H1 (cell line): ENCODE measurements at regions not wholly inside any gene's neighbourhood (a gene's known extent, or its start where the extent isn't known, plus 50 kb on each side); places are given as distances from the start of the nearest gene placed in this dataset.

Experiments used
- CTCF ChIA-PET: fragments of 300-600 bp; sonication (Branson Sonifier 250); formaldehyde crosslinking; loops from one replicate; lab custom pipeline; 2021; ENCODE audit not compliant: partially characterized antibody; lab: Charles Lee
- POLR2A ChIA-PET: fragments of 300-600 bp; sonication (Branson Sonifier 250); formaldehyde crosslinking; loops from one replicate; lab custom pipeline; 2021; ENCODE audit warnings: inconsistent platforms; ENCODE audit not compliant: partially characterized antibody; lab: Charles Lee
- DNase-seq, 2 experiments: peaks; one replicate each; pipeline versions ENCODE4 v3.0.0 to v3.0.0-alpha.2; 2010 to 2022; ENCODE audit warnings: low spot score in 2 of 2, low read depth in 1 of 2, mixed read lengths in 1 of 2
- FAIRE-seq: peaks from 2 replicates; lab custom pipeline; 2011; peaks lifted over from hg19 to GRCh38; lab: Jason Lieb, UNC
- H2AFZ ChIP-seq: 2 replicates; pipeline ENCODE4 v1.8.1; 2012; ENCODE audit warnings: low read length, inconsistent platforms
- H2AK5ac ChIP-seq: 2 replicates; pipeline ENCODE4 v1.6.1; 2013; ENCODE audit warnings: low read depth, low read length
- H2BK120ac ChIP-seq: replicated peaks from 2 replicates; pipeline ENCODE3; 2013; ENCODE audit warnings: low read depth, low read length, inconsistent platforms
- H2BK12ac ChIP-seq: 2 replicates; pipeline ENCODE4 v1.6.1; 2013; ENCODE audit warnings: low read depth, low read length
- H2BK15ac ChIP-seq: 2 replicates; pipeline ENCODE4 v1.6.1; 2013; ENCODE audit warnings: low read length
- H2BK20ac ChIP-seq: 2 replicates; pipeline ENCODE4 v1.6.1; 2013; ENCODE audit warnings: low read length
- H2BK5ac ChIP-seq: 2 replicates; pipeline ENCODE4 v1.6.1; 2013; ENCODE audit warnings: low read depth, low read length
- H3K14ac ChIP-seq: 2 replicates; pipeline ENCODE4 v1.6.1; 2013; ENCODE audit warnings: inconsistent platforms; ENCODE audit not compliant: insufficient read length
- H3K18ac ChIP-seq: 2 replicates; pipeline ENCODE4 v1.6.1; 2013; ENCODE audit warnings: low read length; ENCODE audit errors: extremely low read depth
- H3K23ac ChIP-seq: 2 replicates; pipeline ENCODE4 v1.6.1; 2013; ENCODE audit warnings: inconsistent platforms; ENCODE audit not compliant: insufficient read length
- H3K23me2 ChIP-seq: 2 replicates; pipeline ENCODE4 v1.6.1; 2013; ENCODE audit warnings: low read depth, low read length
- H3K27ac ChIP-seq: 2 replicates; pipeline ENCODE4 v1.6.1; 2011; ENCODE audit warnings: low read depth, low read length, inconsistent platforms
- H3K27me3 ChIP-seq, 4 experiments: replicated peaks in 1 of 4; 1 replicate in 1 of 4; 2 replicates in 3 of 4; pipeline versions ENCODE4 v1.6.1 to v1.8.1; 2011 to 2013; ENCODE audit warnings: low read length in 3 of 4, mild to moderate bottlenecking in 3 of 4, inconsistent platforms in 2 of 4, mixed read lengths in 2 of 4, moderate library complexity in 1 of 4; ENCODE audit not compliant: control insufficient read depth in 3 of 4, insufficient read depth in 3 of 4; ENCODE audit errors: extremely low read depth in 1 of 4
- H3K36me3 ChIP-seq, 4 experiments: 2 replicates each; pipeline versions ENCODE4 v1.6.1 to v1.8.1; 2011 to 2013; ENCODE audit warnings: mild to moderate bottlenecking in 4 of 4, low read length in 3 of 4, moderate library complexity in 2 of 4, control low read depth in 1 of 4, inconsistent platforms in 1 of 4; ENCODE audit not compliant: insufficient read depth in 4 of 4, control insufficient read depth in 2 of 4
- H3K4ac ChIP-seq: replicated peaks from 2 replicates; pipeline ENCODE3; 2013; ENCODE audit warnings: low read length, low read depth, mixed read lengths, inconsistent platforms; ENCODE audit not compliant: insufficient read length
- H3K4me1 ChIP-seq, 4 experiments: replicated peaks in 1 of 4; 1 replicate in 1 of 4; 2 replicates in 3 of 4; pipeline versions ENCODE4 v1.6.1 to v1.8.1; 2011 to 2013; ENCODE audit warnings: low read length in 3 of 4, inconsistent platforms in 2 of 4, mixed read lengths in 1 of 4; ENCODE audit not compliant: insufficient read depth in 4 of 4, control insufficient read depth in 3 of 4
- H3K4me2 ChIP-seq, 2 experiments: 2 replicates each; pipeline versions ENCODE4 v1.6.1 to v1.8.1; 2011 to 2013; ENCODE audit warnings: low read depth in 2 of 2, low read length in 2 of 2, control low read depth in 1 of 2, inconsistent platforms in 1 of 2, mild to moderate bottlenecking in 1 of 2; ENCODE audit not compliant: insufficient read depth in 1 of 2
- H3K4me3 ChIP-seq, 4 experiments: fragments of 200-600, 300-600 bp in 1 of 4; sonication (generic), shearing (Covaris generic), sonication (Bioruptor Twin) in 1 of 4; 2 replicates each; pipeline versions ENCODE4 v1.5.1 to v1.8.1; 2011 to 2016; ENCODE audit warnings: low read length in 4 of 4, low read depth in 3 of 4, control low read depth in 2 of 4, inconsistent platforms in 2 of 4, mild to moderate bottlenecking in 2 of 4, mixed read lengths in 1 of 4, moderate library complexity in 1 of 4; ENCODE audit not compliant: insufficient read depth in 2 of 4; ENCODE audit errors: extremely low read depth in 1 of 4
- H3K56ac ChIP-seq: replicated peaks from 2 replicates; pipeline ENCODE3; 2013; ENCODE audit warnings: low read depth, mild to moderate bottlenecking, mixed read lengths, low read length, inconsistent platforms; ENCODE audit not compliant: insufficient read length
- H3K79me1 ChIP-seq: 2 replicates; pipeline ENCODE4 v1.6.1; 2013; ENCODE audit warnings: low read depth, low read length, control low read depth
- H3K79me2 ChIP-seq, 2 experiments: 2 replicates each; pipeline versions ENCODE4 v1.6.1 to v1.8.1; 2012 to 2013; ENCODE audit warnings: low read length in 2 of 2, mild to moderate bottlenecking in 2 of 2, inconsistent platforms in 1 of 2; ENCODE audit not compliant: insufficient read depth in 2 of 2, control insufficient read depth in 1 of 2
- H3K9ac ChIP-seq, 4 experiments: replicated peaks in 1 of 4; 1 replicate in 1 of 4; 2 replicates in 3 of 4; pipeline versions ENCODE4 v1.6.1 to v1.8.1; 2011 to 2013; ENCODE audit warnings: low read depth in 3 of 4, low read length in 3 of 4, control low read depth in 2 of 4, mild to moderate bottlenecking in 2 of 4, moderate library complexity in 2 of 4, inconsistent platforms in 1 of 4; ENCODE audit errors: extremely low read depth in 1 of 4
- H3K9me3 ChIP-seq, 2 experiments: 2 replicates each; pipeline versions ENCODE4 v1.6.1 to v1.8.1; 2012 to 2013; ENCODE audit warnings: mild to moderate bottlenecking in 2 of 2, moderate library complexity in 2 of 2, control low read depth in 1 of 2, inconsistent platforms in 1 of 2, low read depth in 1 of 2, low read length in 1 of 2, mixed read lengths in 1 of 2; ENCODE audit not compliant: insufficient read depth in 2 of 2
- H4K20me1 ChIP-seq, 2 experiments: replicated peaks in 1 of 2; 2 replicates each; pipeline versions ENCODE3 to v1.8.1; 2011 to 2013; ENCODE audit warnings: inconsistent platforms in 2 of 2, low read length in 2 of 2, mild to moderate bottlenecking in 1 of 2; ENCODE audit not compliant: insufficient read depth in 2 of 2, control insufficient read depth in 1 of 2
- H4K5ac ChIP-seq: 2 replicates; pipeline ENCODE4 v1.6.1; 2013; ENCODE audit warnings: low read length, low read depth, mixed read lengths, inconsistent platforms; ENCODE audit not compliant: insufficient read length
- H4K8ac ChIP-seq: 2 replicates; pipeline ENCODE4 v1.8.0; 2013; ENCODE audit warnings: mild to moderate bottlenecking, moderate library complexity, low read length, inconsistent platforms; ENCODE audit not compliant: insufficient read depth; ENCODE audit errors: extremely low read depth
- H4K91ac ChIP-seq: replicated peaks from 2 replicates; pipeline ENCODE3; 2013; ENCODE audit warnings: low read length, mixed read lengths, inconsistent platforms; ENCODE audit not compliant: insufficient read length
- ATF3 ChIP-seq: IDR thresholded peaks from 2 replicates; pipeline ENCODE4 v1.6.1; 2011; ENCODE audit warnings: low read depth, mild to moderate bottlenecking, low read length; ENCODE audit not compliant: insufficient read depth
- CBX5 ChIP-seq: fragments of 300-800, 300-1000 bp; sonication (generic); IDR thresholded peaks from 2 replicates; pipeline ENCODE4 v1.7.1; 2016; ENCODE audit warnings: antibody characterized with exemption, low read length, low read depth
- CBX8 ChIP-seq: fragments of 300-800, 300-1000 bp; sonication (generic); IDR thresholded peaks from 2 replicates; pipeline ENCODE4 v1.7.1; 2016; ENCODE audit warnings: low read depth, low read length, borderline replicate concordance
- CHD2 ChIP-seq: IDR thresholded peaks from 2 replicates; pipeline ENCODE4 v1.6.1; 2012; ENCODE audit warnings: low read length, improper control_type of control experiment
- EGR1 ChIP-seq: IDR thresholded peaks from 2 replicates; pipeline ENCODE4 v1.6.1; 2011; ENCODE audit warnings: low read depth, low read length, borderline replicate concordance
- EP300 ChIP-seq, 2 experiments: IDR thresholded peaks; 1 replicate in 1 of 2; 2 replicates in 1 of 2; pipeline ENCODE4 v1.6.1; 2011 to 2012; ENCODE audit warnings: low read depth in 2 of 2, low read length in 2 of 2, mild to moderate bottlenecking in 2 of 2, borderline replicate concordance in 1 of 2, inconsistent platforms in 1 of 2, moderate library complexity in 1 of 2
- GTF2F1 ChIP-seq: IDR thresholded peaks from 2 replicates; pipeline ENCODE4 v1.6.1; 2012; ENCODE audit warnings: low read depth, low read length, improper control_type of control experiment, borderline replicate concordance
- NRF1 ChIP-seq: IDR thresholded peaks from 2 replicates; pipeline ENCODE4 v1.6.1; 2011; ENCODE audit warnings: mild to moderate bottlenecking, low read depth, low read length, improper control_type of control experiment
- RNF2 ChIP-seq: fragments of 200-900, 300-1000 bp; sonication (generic); IDR thresholded peaks from 2 replicates; pipeline ENCODE4 v1.7.1; 2016; ENCODE audit warnings: borderline replicate concordance, low read depth, mild to moderate bottlenecking, antibody characterized with exemption, low read length; ENCODE audit not compliant: poor library complexity, severe bottlenecking; ENCODE audit errors: missing control alignments
- SAP30 ChIP-seq: fragments of 300-600 bp; sonication (generic); IDR thresholded peaks from 2 replicates; pipeline ENCODE4 v1.7.1; 2012; ENCODE audit warnings: low read length, moderate library complexity, mild to moderate bottlenecking, inconsistent platforms; ENCODE audit not compliant: insufficient read depth, insufficient replicate concordance
- SIN3A ChIP-seq, 2 experiments: IDR thresholded peaks in 1 of 2; conservative IDR thresholded peaks in 1 of 2; 2 replicates each; pipeline ENCODE4 v1.6.1; 2011 to 2012; ENCODE audit warnings: low read length in 2 of 2, improper control_type of control experiment in 1 of 2, low read depth in 1 of 2, mild to moderate bottlenecking in 1 of 2
- SIRT6 ChIP-seq: IDR thresholded peaks from one replicate; pipeline ENCODE4 v1.7.1; 2012; ENCODE audit warnings: low read length, inconsistent platforms
- SP4 ChIP-seq: IDR thresholded peaks from 2 replicates; pipeline ENCODE4 v1.6.1; 2012; ENCODE audit warnings: low read length, inconsistent platforms
- TBP ChIP-seq: IDR thresholded peaks from 2 replicates; pipeline ENCODE4 v1.6.1; 2011; ENCODE audit warnings: low read depth, low read length, improper control_type of control experiment
- WGBS, 2 experiments: shearing (Covaris generic) in 1 of 2; methylation state at CpG; one replicate each; pipeline versions ENCODE4 v1.1.6 to v1.1.7; 2013 to 2015; ENCODE audit warnings: low lambda C conversion rate in 2 of 2, mixed read lengths in 2 of 2, inconsistent platforms in 1 of 2, low coverage in 1 of 2, missing lambda C conversion rate in 1 of 2; ENCODE audit not compliant: insufficient replicate concordance in 2 of 2, insufficient coverage in 1 of 2, insufficient read length in 1 of 2; ENCODE audit errors: extremely low coverage in 1 of 2, missing lambda C conversion rate in 1 of 2; 5-methylcytosine and 5-hydroxymethylcytosine counted together

GRCh38 chr13:59330764-59331163, 833.0 kb downstream of the DIAPH3 start:
- H2BK20ac ChIP-seq, result no peak overlapping the region
- H4K91ac ChIP-seq, result no peak overlapping the region
- H4K20me1 ChIP-seq, result no peaks in the 10 kb centered on the region
- H3K27ac ChIP-seq, result no peak overlapping the region
- no peaks in the 10 kb centered on the region for H3K4me1 ChIP-seq
- H4K8ac ChIP-seq, result no peak overlapping the region
- no peak overlapping the region for H2BK120ac ChIP-seq
- WGBS, 2 experiments, result 89% methylated on average over 1 of the region's 1 CpG; no CpG with 5 or more reads in 1 of the 2 experiments
- H3K56ac ChIP-seq, result no peak overlapping the region
- H3K9me3 ChIP-seq, result no peaks in the 10 kb centered on the region
- H3K23ac ChIP-seq, result no peak overlapping the region
- POLR2A ChIA-PET, result no interaction called here
- CTCF ChIA-PET, result interaction anchor here (0.7 to 3.1 kb wide), 4 partner anchors 10 to 44 kb away, joined by 3 to 18 read pairs (median 5); no protein-coding TSS in a partner anchor
- H3K4ac ChIP-seq, result no peak overlapping the region
- no peaks in the 10 kb centered on the region for H3K79me2 ChIP-seq
- no peak for FAIRE-seq
- no peaks in the 10 kb centered on the region for H3K79me1 ChIP-seq
- no peak overlapping the region for H3K18ac ChIP-seq
- no peak overlapping the region for H2BK5ac ChIP-seq
- H3K4me2 ChIP-seq, result no peak overlapping the region
- no peak overlapping the region for H3K9ac ChIP-seq
- no peaks in the 10 kb centered on the region for H3K27me3 ChIP-seq
- H2BK12ac ChIP-seq, result no peak overlapping the region
- H3K23me2 ChIP-seq, result no peaks in the 10 kb centered on the region
- H2AFZ ChIP-seq, result no peak overlapping the region
- no peaks in the 10 kb centered on the region for H3K36me3 ChIP-seq
- H4K5ac ChIP-seq, result no peak overlapping the region
- no peak for DNase-seq
- H3K14ac ChIP-seq, result no peak overlapping the region
- no peak overlapping the region for H3K4me3 ChIP-seq
- no peak overlapping the region for H2BK15ac ChIP-seq
- H2AK5ac ChIP-seq, result no peak overlapping the region
- TF ChIP-seq CHD2 (no peak), EP300 (IDR thresholded peaks at IDR 0.05; ENCODE audit: borderline replicate concordance in 1 of 2, low read depth in 2 of 2, low read length in 2 of 2) (no peak), EGR1 (no peak), GTF2F1 (no peak), NRF1 (no peak), CBX5 (no peak), SIN3A (conservative IDR thresholded peaks at IDR 0.05 in 1 of 2, IDR thresholded peaks at IDR 0.05 in 1 of 2; ENCODE audit: low read depth in 1 of 2, low read length in 2 of 2) (no peak), SAP30 (no peak), TBP (no peak), SIRT6 (no peak), ATF3 (no peak), RNF2 (no peak), SP4 (no peak), CBX8 (no peak)
